ENCODE measurements at regions not wholly inside any gene's neighbourhood (a gene's known extent, or its start where the extent isn't known, plus 50 kb on each side); places are given as distances from the start of the nearest gene placed in this dataset.
"Not testable (repeated sequence)": the region's sequence is repeated elsewhere in the genome, so short reads cannot be mapped to it uniquely, and the experiment has no call there.

DNA sequence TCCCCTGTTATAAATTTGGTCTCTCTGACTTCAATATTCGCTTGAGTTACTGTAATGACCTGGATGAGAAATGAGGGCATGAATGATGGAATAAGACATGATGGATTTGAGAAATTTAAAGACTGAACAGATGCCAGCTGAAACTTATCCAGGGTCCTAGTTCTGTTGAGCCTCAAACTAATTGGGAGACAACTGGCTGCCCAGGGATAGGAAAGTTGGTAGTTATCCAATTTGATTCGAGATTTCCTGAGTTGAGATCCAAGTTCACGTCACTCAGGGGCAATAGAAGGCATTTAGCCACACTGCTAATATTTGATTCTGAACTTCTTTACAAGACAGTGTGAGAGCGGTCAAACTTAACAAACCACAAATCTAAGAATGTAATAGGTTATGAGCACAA, 159.0 kb upstream of the CXCL13 start:
- no peaks in the 10 kb centered on the region for H3K4me1 Mint-ChIP-seq
- no peaks in the 10 kb centered on the region for H3K36me3 Mint-ChIP-seq
- DNase-seq (ENCODE audit: low spot score in 2 of 2, unreplicated experiment in 2 of 2), result no peak
- no peaks in the 10 kb centered on the region for H3K9me3 Mint-ChIP-seq
- TF ChIP-seq CTCF (IDR thresholded peaks at IDR 0.05; ENCODE audit: unreplicated experiment), result no peak
- H3K27me3 Mint-ChIP-seq (ENCODE audit: low read depth), result peaks cover 71% of the 10 kb centered on the region
- no peak overlapping the region for H3K4me3 Mint-ChIP-seq
- no peak overlapping the region for H3K27ac Mint-ChIP-seq

GRCh38 chr4:77449171-77449570, 156.4 kb upstream of the CXCL13 start:
- Mint-ChIP-seq H3K36me3 (no peaks in the 10 kb centered on the region), H3K9me3 (no peaks in the 10 kb centered on the region), H3K4me3 (no peak overlapping the region), H3K27me3 (ENCODE audit: low read depth) (peaks cover 62% of the 10 kb centered on the region), H3K27ac (no peak overlapping the region), H3K4me1 (no peaks in the 10 kb centered on the region)
- no peak for TF ChIP-seq CTCF (IDR thresholded peaks at IDR 0.05; ENCODE audit: unreplicated experiment)
- no peak for DNase-seq (ENCODE audit: low spot score in 2 of 2, unreplicated experiment in 2 of 2)

GRCh38 chr4:77450006-77450405, 155.6 kb upstream of the CXCL13 start:
- Mint-ChIP-seq H3K4me3 (no peak overlapping the region), H3K27ac (no peak overlapping the region), H3K27me3 (ENCODE audit: low read depth) (peaks cover 56% of the 10 kb centered on the region), H3K4me1 (no peaks in the 10 kb centered on the region), H3K36me3 (no peaks in the 10 kb centered on the region), H3K9me3 (no peaks in the 10 kb centered on the region)
- no peak for DNase-seq (ENCODE audit: low spot score in 2 of 2, unreplicated experiment in 2 of 2)
- TF ChIP-seq CTCF (IDR thresholded peaks at IDR 0.05; ENCODE audit: unreplicated experiment), result no peak

DNA sequence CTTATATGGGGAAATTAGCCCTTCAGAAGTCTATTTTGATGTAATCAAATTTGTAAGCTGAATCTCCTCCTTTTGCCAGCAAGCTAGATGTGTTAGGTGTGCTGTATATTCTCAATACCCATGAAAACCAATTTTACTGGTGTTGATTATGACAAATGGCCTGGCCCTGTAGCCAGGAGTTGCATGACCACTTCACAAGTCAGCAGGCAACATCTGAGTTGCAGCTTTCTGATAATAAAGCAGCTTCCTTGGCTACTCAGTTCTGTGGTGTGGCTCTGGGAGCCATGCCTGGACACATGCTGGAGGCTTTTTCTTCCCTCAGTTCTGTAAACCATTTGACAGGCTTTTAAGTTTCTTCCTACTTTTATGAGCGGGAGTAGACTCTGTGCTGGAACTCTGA, 154.1 kb upstream of the CXCL13 start:
- no peaks in the 10 kb centered on the region for H3K4me1 Mint-ChIP-seq
- no peaks in the 10 kb centered on the region for H3K9me3 Mint-ChIP-seq
- TF ChIP-seq CTCF (IDR thresholded peaks at IDR 0.05; ENCODE audit: unreplicated experiment), result no peak
- no peak overlapping the region for H3K4me3 Mint-ChIP-seq
- no peak for DNase-seq (ENCODE audit: low spot score in 2 of 2, unreplicated experiment in 2 of 2)
- no peak overlapping the region for H3K27ac Mint-ChIP-seq
- no peaks in the 10 kb centered on the region for H3K36me3 Mint-ChIP-seq
- peaks cover 42% of the 10 kb centered on the region for H3K27me3 Mint-ChIP-seq (ENCODE audit: low read depth)

- not testable (repeated sequence) for H3K9me3 Mint-ChIP-seq; H3K4me1 Mint-ChIP-seq; H3K4me3 Mint-ChIP-seq; DNase-seq (ENCODE audit: low spot score in 2 of 2, unreplicated experiment in 2 of 2); H3K36me3 Mint-ChIP-seq; H3K27ac Mint-ChIP-seq
- H3K27me3 Mint-ChIP-seq (ENCODE audit: low read depth), result peaks cover 37% of the 10 kb centered on the region
Measured at GRCh38 chr4:77452117-77452516, 153.5 kb upstream of the CXCL13 start.

- DNase-seq (ENCODE audit: low spot score in 2 of 2, unreplicated experiment in 2 of 2), result no peak
- no peak overlapping the region for H3K27ac Mint-ChIP-seq
- H3K36me3 Mint-ChIP-seq, result no peaks in the 10 kb centered on the region
- no peaks in the 10 kb centered on the region for H3K4me1 Mint-ChIP-seq
- H3K9me3 Mint-ChIP-seq, result no peaks in the 10 kb centered on the region
- H3K4me3 Mint-ChIP-seq, result no peak overlapping the region
- H3K27me3 Mint-ChIP-seq (ENCODE audit: low read depth), result peaks cover 21% of the 10 kb centered on the region
- no peak for TF ChIP-seq CTCF (IDR thresholded peaks at IDR 0.05; ENCODE audit: unreplicated experiment)
Measured at GRCh38 chr4:77453911-77454310, 151.7 kb upstream of the CXCL13 start.

Data from mesothelial cell of epicardium (in vitro differentiated cells).